Hepatocyte (in vitro differentiated cells): ENCODE measurements at regions not wholly inside any gene's neighbourhood (a gene's known extent, or its start where the extent isn't known, plus 50 kb on each side); places are given as distances from the start of the nearest gene placed in this dataset.

Experiments used
- EZH2 ChIP-seq: fragments of 200-600 bp; sonication (generic); IDR thresholded peaks from 2 replicates; pipeline ENCODE4 v1.6.1; 2016; ENCODE audit warnings: antibody characterized with exemption, mild to moderate bottlenecking, borderline replicate concordance
- EZH2phosphoT487 ChIP-seq: fragments of 200-600 bp; sonication (generic); IDR thresholded peaks from one replicate; pipeline ENCODE4 v1.6.1; 2018; ENCODE audit warnings: antibody characterized with exemption, mild to moderate bottlenecking, low read depth, moderate library complexity; ENCODE audit not compliant: unreplicated experiment, severe bottlenecking
- TF ChIP-seq, protein P1 (sequence below): fragments of 200-600 bp; sonication (generic); IDR thresholded peaks from 2 replicates; pipeline ENCODE4 v1.5.1; 2016; ENCODE audit warnings: antibody characterized with exemption, mild to moderate bottlenecking; ENCODE audit not compliant: poor library complexity

- TF ChIP-seq, protein P1, sequence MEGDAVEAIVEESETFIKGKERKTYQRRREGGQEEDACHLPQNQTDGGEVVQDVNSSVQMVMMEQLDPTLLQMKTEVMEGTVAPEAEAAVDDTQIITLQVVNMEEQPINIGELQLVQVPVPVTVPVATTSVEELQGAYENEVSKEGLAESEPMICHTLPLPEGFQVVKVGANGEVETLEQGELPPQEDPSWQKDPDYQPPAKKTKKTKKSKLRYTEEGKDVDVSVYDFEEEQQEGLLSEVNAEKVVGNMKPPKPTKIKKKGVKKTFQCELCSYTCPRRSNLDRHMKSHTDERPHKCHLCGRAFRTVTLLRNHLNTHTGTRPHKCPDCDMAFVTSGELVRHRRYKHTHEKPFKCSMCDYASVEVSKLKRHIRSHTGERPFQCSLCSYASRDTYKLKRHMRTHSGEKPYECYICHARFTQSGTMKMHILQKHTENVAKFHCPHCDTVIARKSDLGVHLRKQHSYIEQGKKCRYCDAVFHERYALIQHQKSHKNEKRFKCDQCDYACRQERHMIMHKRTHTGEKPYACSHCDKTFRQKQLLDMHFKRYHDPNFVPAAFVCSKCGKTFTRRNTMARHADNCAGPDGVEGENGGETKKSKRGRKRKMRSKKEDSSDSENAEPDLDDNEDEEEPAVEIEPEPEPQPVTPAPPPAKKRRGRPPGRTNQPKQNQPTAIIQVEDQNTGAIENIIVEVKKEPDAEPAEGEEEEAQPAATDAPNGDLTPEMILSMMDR, result no peak
- TF ChIP-seq EZH2phosphoT487, result no peak
- no peak for TF ChIP-seq EZH2
These were observed 1228.8 kb upstream of the TMEM132C start for GRCh38 chr12:127038152-127038551.
